Dendritic cell treated with granulocyte-macrophage colony-stimulating factor and Interleukin-4, amounts not matched to agents 40 ng/mL and 50 ng/mL, for 4 days (primary cell): ENCODE measurements at regions not wholly inside any gene's neighbourhood (a gene's known extent, or its start where the extent isn't known, plus 50 kb on each side); places are given as distances from the start of the nearest gene placed in this dataset.
"Not testable (repeated sequence)": the region's sequence is repeated elsewhere in the genome, so short reads cannot be mapped to it uniquely, and the experiment has no call there.

Experiments used
- H3K27ac Mint-ChIP-seq: one replicate; pipeline ENCODE4 v1.8.0; 2022; ENCODE audit warnings: mild to moderate bottlenecking, mixed read lengths
- H3K27me3 Mint-ChIP-seq: one replicate; pipeline ENCODE4 v1.8.0; 2022; ENCODE audit warnings: mild to moderate bottlenecking, mixed read lengths
- H3K36me3 Mint-ChIP-seq: one replicate; pipeline ENCODE4 v1.8.0; 2022; ENCODE audit warnings: low read depth, mixed read lengths
- H3K4me1 Mint-ChIP-seq: one replicate; pipeline ENCODE4 v1.8.0; 2022; ENCODE audit warnings: low read depth, mixed read lengths
- H3K4me3 Mint-ChIP-seq: one replicate; pipeline ENCODE4 v1.8.0; 2022; ENCODE audit warnings: mild to moderate bottlenecking, moderate library complexity, mixed read lengths
- H3K9me3 Mint-ChIP-seq: one replicate; pipeline ENCODE4 v1.8.0; 2022; ENCODE audit warnings: mixed read lengths
- intact Hi-C: fragments of 100-400 bp; cut with micrococcal nuclease; formaldehyde crosslinking; loops from one replicate; pipeline ENCODE4 v1.15.0; 2022

GRCh38 chr2:87663347-87663746 is 84.5 kb upstream of the PLGLB2 start:
- H3K4me3 Mint-ChIP-seq, H3K36me3 Mint-ChIP-seq, H3K27ac Mint-ChIP-seq, H3K4me1 Mint-ChIP-seq, H3K27me3 Mint-ChIP-seq, H3K9me3 Mint-ChIP-seq, intact Hi-C loops: not testable (repeated sequence)

- H3K36me3 Mint-ChIP-seq, H3K9me3 Mint-ChIP-seq, H3K4me1 Mint-ChIP-seq, H3K4me3 Mint-ChIP-seq, intact Hi-C loops, H3K27ac Mint-ChIP-seq, H3K27me3 Mint-ChIP-seq: not testable (repeated sequence)
These were observed 80.9 kb upstream of the PLGLB2 start for GRCh38 chr2:87667027-87667426.

GRCh38 chr2:87668361-87668760 is 79.5 kb upstream of the PLGLB2 start:
- H3K4me1 Mint-ChIP-seq, H3K9me3 Mint-ChIP-seq, H3K27me3 Mint-ChIP-seq, H3K27ac Mint-ChIP-seq, H3K36me3 Mint-ChIP-seq, intact Hi-C loops, H3K4me3 Mint-ChIP-seq: not testable (repeated sequence)

GRCh38 chr2:87669633-87670231 is 78.2 kb upstream of the PLGLB2 start:
- intact Hi-C loops, H3K27ac Mint-ChIP-seq, H3K4me3 Mint-ChIP-seq, H3K4me1 Mint-ChIP-seq, H3K36me3 Mint-ChIP-seq, H3K27me3 Mint-ChIP-seq, H3K9me3 Mint-ChIP-seq: not testable (repeated sequence)

GRCh38 chr2:87672404-87672803 is 75.5 kb upstream of the PLGLB2 start:
- H3K4me3 Mint-ChIP-seq, H3K27me3 Mint-ChIP-seq, H3K4me1 Mint-ChIP-seq, intact Hi-C loops, H3K9me3 Mint-ChIP-seq, H3K27ac Mint-ChIP-seq, H3K36me3 Mint-ChIP-seq: not testable (repeated sequence)

GRCh38 chr2:87674729-87675128 is 73.2 kb upstream of the PLGLB2 start:
- H3K27ac Mint-ChIP-seq, intact Hi-C loops, H3K27me3 Mint-ChIP-seq, H3K4me3 Mint-ChIP-seq, H3K36me3 Mint-ChIP-seq, H3K4me1 Mint-ChIP-seq, H3K9me3 Mint-ChIP-seq: not testable (repeated sequence)

GRCh38 chr2:87675487-87675886 is 72.4 kb upstream of the PLGLB2 start:
- H3K27ac Mint-ChIP-seq, H3K9me3 Mint-ChIP-seq, H3K4me1 Mint-ChIP-seq, intact Hi-C loops, H3K4me3 Mint-ChIP-seq, H3K27me3 Mint-ChIP-seq, H3K36me3 Mint-ChIP-seq: not testable (repeated sequence)

GRCh38 chr2:87677421-87677923 is 70.4 kb upstream of the PLGLB2 start:
- intact Hi-C loops, H3K27me3 Mint-ChIP-seq, H3K36me3 Mint-ChIP-seq, H3K27ac Mint-ChIP-seq, H3K4me3 Mint-ChIP-seq, H3K9me3 Mint-ChIP-seq, H3K4me1 Mint-ChIP-seq: not testable (repeated sequence)

GRCh38 chr2:87678742-87679173 is 69.1 kb upstream of the PLGLB2 start:
- H3K9me3 Mint-ChIP-seq, H3K36me3 Mint-ChIP-seq, intact Hi-C loops, H3K27ac Mint-ChIP-seq, H3K27me3 Mint-ChIP-seq, H3K4me1 Mint-ChIP-seq, H3K4me3 Mint-ChIP-seq: not testable (repeated sequence)

- intact Hi-C loops, H3K4me3 Mint-ChIP-seq, H3K4me1 Mint-ChIP-seq, H3K36me3 Mint-ChIP-seq, H3K27me3 Mint-ChIP-seq, H3K9me3 Mint-ChIP-seq, H3K27ac Mint-ChIP-seq: not testable (repeated sequence)
These were observed 67.9 kb upstream of the PLGLB2 start for GRCh38 chr2:87679950-87680349.

GRCh38 chr2:87680691-87681090 is 67.2 kb upstream of the PLGLB2 start:
- H3K4me1 Mint-ChIP-seq, intact Hi-C loops, H3K27ac Mint-ChIP-seq, H3K9me3 Mint-ChIP-seq, H3K27me3 Mint-ChIP-seq, H3K36me3 Mint-ChIP-seq, H3K4me3 Mint-ChIP-seq: not testable (repeated sequence)

GRCh38 chr2:87683451-87683850 is 64.4 kb upstream of the PLGLB2 start:
- H3K27me3 Mint-ChIP-seq, H3K36me3 Mint-ChIP-seq, intact Hi-C loops: not testable (repeated sequence)

GRCh38 chr2:87683961-87684360 is 63.9 kb upstream of the PLGLB2 start:
- H3K36me3 Mint-ChIP-seq, H3K9me3 Mint-ChIP-seq, H3K27ac Mint-ChIP-seq, H3K27me3 Mint-ChIP-seq, H3K4me1 Mint-ChIP-seq, H3K4me3 Mint-ChIP-seq, intact Hi-C loops: not testable (repeated sequence)

More at GRCh38 chr2:87683451-87683850, 64.4 kb upstream of the PLGLB2 start:
- not testable (repeated sequence) for H3K27ac Mint-ChIP-seq, H3K9me3 Mint-ChIP-seq, H3K4me1 Mint-ChIP-seq, H3K4me3 Mint-ChIP-seq

GRCh38 chr2:87685558-87685957 is 62.3 kb upstream of the PLGLB2 start:
- H3K4me1 Mint-ChIP-seq, H3K27me3 Mint-ChIP-seq, H3K36me3 Mint-ChIP-seq, H3K4me3 Mint-ChIP-seq, H3K9me3 Mint-ChIP-seq, H3K27ac Mint-ChIP-seq, intact Hi-C loops: not testable (repeated sequence)

- intact Hi-C loops, H3K4me3 Mint-ChIP-seq, H3K27me3 Mint-ChIP-seq, H3K27ac Mint-ChIP-seq, H3K36me3 Mint-ChIP-seq, H3K9me3 Mint-ChIP-seq, H3K4me1 Mint-ChIP-seq: not testable (repeated sequence)
These were observed 60.9 kb upstream of the PLGLB2 start for GRCh38 chr2:87686873-87687549.
